ENCODE measurements at regions not wholly inside any gene's neighbourhood (a gene's known extent, or its start where the extent isn't known, plus 50 kb on each side); places are given as distances from the start of the nearest gene placed in this dataset.

GRCh38 chr4:154015578-154015977 is 226.7 kb upstream of the SFRP2 start:
- H3K9me3 Mint-ChIP-seq (ENCODE audit: unreplicated experiment), result no peaks in the 10 kb centered on the region
- no peak overlapping the region for H3K4me3 Mint-ChIP-seq (ENCODE audit: unreplicated experiment)
- H3K36me3 Mint-ChIP-seq (ENCODE audit: unreplicated experiment), result no peaks in the 10 kb centered on the region
- no peak overlapping the region for H3K27ac Mint-ChIP-seq (ENCODE audit: unreplicated experiment)
- no peak for TF ChIP-seq CTCF (IDR thresholded peaks at IDR 0.05; ENCODE audit: partially characterized antibody, unreplicated experiment)
- H3K4me1 Mint-ChIP-seq (ENCODE audit: low read depth, unreplicated experiment), result peaks cover 4% of the 10 kb centered on the region
- no peak for DNase-seq
- no peaks in the 10 kb centered on the region for H3K27me3 Mint-ChIP-seq (ENCODE audit: unreplicated experiment)

- Mint-ChIP-seq H3K9me3 (ENCODE audit: unreplicated experiment) (no peaks in the 10 kb centered on the region), H3K36me3 (ENCODE audit: unreplicated experiment) (no peaks in the 10 kb centered on the region), H3K27me3 (ENCODE audit: unreplicated experiment) (no peaks in the 10 kb centered on the region), H3K4me1 (ENCODE audit: low read depth, unreplicated experiment) (peaks cover 4% of the 10 kb centered on the region), H3K4me3 (ENCODE audit: unreplicated experiment) (no peak overlapping the region), H3K27ac (ENCODE audit: unreplicated experiment) (no peak overlapping the region)
- TF ChIP-seq CTCF (IDR thresholded peaks at IDR 0.05; ENCODE audit: partially characterized antibody, unreplicated experiment), result no peak
- no peak for DNase-seq
Observed at GRCh38 chr4:154014407-154015321, 225.8 kb upstream of the SFRP2 start.

- Mint-ChIP-seq H3K36me3 (ENCODE audit: unreplicated experiment) (no peaks in the 10 kb centered on the region), H3K27ac (ENCODE audit: unreplicated experiment) (no peak overlapping the region), H3K27me3 (ENCODE audit: unreplicated experiment) (peaks cover 2% of the 10 kb centered on the region), H3K9me3 (ENCODE audit: unreplicated experiment) (no peaks in the 10 kb centered on the region), H3K4me3 (ENCODE audit: unreplicated experiment) (no peak overlapping the region), H3K4me1 (ENCODE audit: low read depth, unreplicated experiment) (peaks cover 4% of the 10 kb centered on the region)
- TF ChIP-seq CTCF (IDR thresholded peaks at IDR 0.05; ENCODE audit: partially characterized antibody, unreplicated experiment), result no peak
- no peak for DNase-seq
Observed at GRCh38 chr4:154013576-154013975, 224.7 kb upstream of the SFRP2 start.

GRCh38 chr4:154010371-154010770 is 221.5 kb upstream of the SFRP2 start:
- H3K4me1 Mint-ChIP-seq (ENCODE audit: low read depth, unreplicated experiment), result peaks cover 4% of the 10 kb centered on the region
- H3K27ac Mint-ChIP-seq (ENCODE audit: unreplicated experiment), result no peak overlapping the region
- no peaks in the 10 kb centered on the region for H3K36me3 Mint-ChIP-seq (ENCODE audit: unreplicated experiment)
- H3K27me3 Mint-ChIP-seq (ENCODE audit: unreplicated experiment), result peaks cover 2% of the 10 kb centered on the region
- DNase-seq, result no peak
- no peak for TF ChIP-seq CTCF (IDR thresholded peaks at IDR 0.05; ENCODE audit: partially characterized antibody, unreplicated experiment)
- no peak overlapping the region for H3K4me3 Mint-ChIP-seq (ENCODE audit: unreplicated experiment)
- peaks cover 2% of the 10 kb centered on the region for H3K9me3 Mint-ChIP-seq (ENCODE audit: unreplicated experiment)

- Mint-ChIP-seq H3K36me3 (ENCODE audit: unreplicated experiment) (no peaks in the 10 kb centered on the region), H3K27me3 (ENCODE audit: unreplicated experiment) (peaks cover 2% of the 10 kb centered on the region), H3K9me3 (ENCODE audit: unreplicated experiment) (peaks cover 2% of the 10 kb centered on the region), H3K4me3 (ENCODE audit: unreplicated experiment) (no peak overlapping the region), H3K27ac (ENCODE audit: unreplicated experiment) (no peak overlapping the region), H3K4me1 (ENCODE audit: low read depth, unreplicated experiment) (peaks cover 4% of the 10 kb centered on the region)
- DNase-seq, result no peak
- TF ChIP-seq CTCF (IDR thresholded peaks at IDR 0.05; ENCODE audit: partially characterized antibody, unreplicated experiment), result no peak
Observed at GRCh38 chr4:154009788-154010187, 220.9 kb upstream of the SFRP2 start.
